IMR-90 (cell line): ENCODE measurements at regions not wholly inside any gene's neighbourhood (a gene's known extent, or its start where the extent isn't known, plus 50 kb on each side); places are given as distances from the start of the nearest gene placed in this dataset.

ENCODE experiments used
- ATAC-seq: fragments of 200-7000 bp; cut with Tn5 transposase; 2 replicates; pipeline ENCODE4 v1.9.1; 2020; ENCODE audit warnings: low read depth, mild to moderate bottlenecking, moderate library complexity
- BruUV-seq: library from RNA; stranded (reverse); fragments of 400-500 nt; replicated peaks from 2 replicates; lab custom pipeline; 2021; lab: Mats Ljungman, UMichigan
- CTCF ChIA-PET: fragments of 300-600 bp; formaldehyde crosslinking; extraction: SDS; loops from one replicate; lab custom pipeline; 2021; ENCODE audit warnings: antibody characterized with exemption; lab: Yijun Ruan, JAX
- POLR2A ChIA-PET: fragments of 300-600 bp; sonication (Branson Sonifier 250); formaldehyde crosslinking; loops from one replicate; lab custom pipeline; 2022; ENCODE audit warnings: antibody characterized with exemption; ENCODE audit not compliant: unreplicated experiment; lab: Charles Lee
- DNase-seq: peaks from one replicate; pipeline ENCODE4 v3.0.0; 2013
- H2AFZ ChIP-seq: replicated peaks from 2 replicates; pipeline ENCODE3; 2013; ENCODE audit warnings: low read length, mild to moderate bottlenecking; ENCODE audit not compliant: poor library complexity
- H2AK5ac ChIP-seq: 2 replicates; pipeline ENCODE4 v1.6.1; 2013; ENCODE audit warnings: low read depth, low read length, inconsistent platforms
- H2AK9ac ChIP-seq: replicated peaks from 2 replicates; pipeline ENCODE3; 2013; ENCODE audit warnings: mild to moderate bottlenecking, low read depth, low read length, moderate library complexity; ENCODE audit not compliant: poor library complexity
- H2BK120ac ChIP-seq: 2 replicates; pipeline ENCODE4 v1.6.1; 2013; ENCODE audit warnings: low read depth, low read length, inconsistent platforms
- H2BK15ac ChIP-seq: 3 replicates; pipeline ENCODE4 v1.6.1; 2013; ENCODE audit warnings: low read depth, low read length, inconsistent platforms
- H2BK20ac ChIP-seq: 2 replicates; pipeline ENCODE4 v1.6.1; 2013; ENCODE audit warnings: low read depth, mild to moderate bottlenecking, inconsistent platforms, low read length, moderate library complexity
- H2BK5ac ChIP-seq: 2 replicates; pipeline ENCODE4 v1.6.1; 2013; ENCODE audit warnings: mild to moderate bottlenecking, low read depth, low read length, inconsistent platforms; ENCODE audit not compliant: poor library complexity, severe bottlenecking
- H3K14ac ChIP-seq: replicated peaks from 2 replicates; pipeline ENCODE4 v1.6.1; 2013; ENCODE audit warnings: low read depth, low read length, inconsistent platforms
- H3K18ac ChIP-seq: 2 replicates; pipeline ENCODE4 v1.6.1; 2013; ENCODE audit warnings: low read depth, low read length, control low read depth
- H3K23ac ChIP-seq: 2 replicates; pipeline ENCODE4 v1.6.1; 2013; ENCODE audit warnings: low read depth, low read length, inconsistent platforms
- H3K27ac ChIP-seq: 2 replicates; pipeline ENCODE4 v1.5.1; 2013; ENCODE audit warnings: mild to moderate bottlenecking, control low read depth, low read length; ENCODE audit not compliant: insufficient read depth
- H3K27me3 ChIP-seq: 2 replicates; pipeline ENCODE4 v1.6.1; 2013; ENCODE audit warnings: low read length; ENCODE audit not compliant: control insufficient read depth, insufficient read depth
- H3K36me3 ChIP-seq: 2 replicates; pipeline ENCODE4 v1.6.1; 2013; ENCODE audit warnings: low read length, mixed read lengths; ENCODE audit not compliant: control insufficient read depth, insufficient read depth
- H3K4ac ChIP-seq: 2 replicates; pipeline ENCODE4 v1.6.1; 2013; ENCODE audit warnings: low read depth, low read length, inconsistent platforms
- H3K4me1 ChIP-seq: 2 replicates; pipeline ENCODE4 v1.6.1; 2013; ENCODE audit warnings: low read length, mixed read lengths; ENCODE audit not compliant: control insufficient read depth, insufficient read depth
- H3K4me2 ChIP-seq: 2 replicates; pipeline ENCODE4 v1.6.1; 2013; ENCODE audit warnings: low read depth, mild to moderate bottlenecking, control low read depth, low read length, moderate library complexity
- H3K4me3 ChIP-seq: 2 replicates; pipeline ENCODE4 v1.5.1; 2013; ENCODE audit warnings: low read depth, mild to moderate bottlenecking, control low read depth, low read length, moderate library complexity; ENCODE audit not compliant: insufficient read depth
- H3K56ac ChIP-seq: 2 replicates; pipeline ENCODE4 v1.6.1; 2013; ENCODE audit warnings: low read length, inconsistent platforms; ENCODE audit not compliant: insufficient read depth; ENCODE audit errors: extremely low read depth
- H3K79me1 ChIP-seq, 2 experiments: 2 replicates each; pipeline ENCODE4 v1.6.1; 2013; ENCODE audit warnings: low read length in 2 of 2, inconsistent platforms in 1 of 2, low read depth in 1 of 2
- H3K9ac ChIP-seq: 2 replicates; pipeline ENCODE4 v1.6.1; 2013; ENCODE audit warnings: low read depth, low read length, control low read depth
- H3K9me1 ChIP-seq: 2 replicates; pipeline ENCODE4 v1.6.1; 2013; ENCODE audit warnings: low read length, inconsistent platforms; ENCODE audit not compliant: insufficient read depth
- H3K9me3 ChIP-seq: 2 replicates; pipeline ENCODE4 v1.6.1; 2013; ENCODE audit warnings: low read length; ENCODE audit not compliant: control insufficient read depth, insufficient read depth
- H4K20me1 ChIP-seq: 2 replicates; pipeline ENCODE4 v1.6.1; 2013; ENCODE audit warnings: low read length, inconsistent platforms; ENCODE audit not compliant: insufficient read depth
- H4K5ac ChIP-seq: 2 replicates; pipeline ENCODE4 v1.6.1; 2013; ENCODE audit warnings: mild to moderate bottlenecking, low read depth, low read length, control low read depth
- H4K8ac ChIP-seq, 2 experiments: 2 replicates each; pipeline ENCODE4 v1.6.1; 2013; ENCODE audit warnings: low read depth in 2 of 2, low read length in 2 of 2, control low read depth in 1 of 2, inconsistent platforms in 1 of 2
- H4K91ac ChIP-seq: 2 replicates; pipeline ENCODE4 v1.6.1; 2013; ENCODE audit warnings: low read depth, low read length, inconsistent platforms; ENCODE audit not compliant: insufficient read depth
- BHLHE40 ChIP-seq: fragments of 150-350 bp; IDR thresholded peaks from 2 replicates; pipeline ENCODE4 v1.6.1; 2016; ENCODE audit warnings: mild to moderate bottlenecking, low read depth, low read length
- CEBPB ChIP-seq: IDR thresholded peaks from 2 replicates; pipeline ENCODE4 v1.6.1; 2012; ENCODE audit warnings: low read depth, low read length, improper control_type of control experiment
- CHD1 ChIP-seq: IDR thresholded peaks from 2 replicates; pipeline ENCODE4 v1.6.1; 2012; ENCODE audit warnings: low read depth, low read length, improper control_type of control experiment
- FOS ChIP-seq: fragments of 150-350 bp; IDR thresholded peaks from 2 replicates; pipeline ENCODE4 v1.6.1; 2016; ENCODE audit warnings: low read depth, low read length
- MAFK ChIP-seq: IDR thresholded peaks from 2 replicates; pipeline ENCODE4 v1.6.1; 2012; ENCODE audit warnings: low read depth, low read length, improper control_type of control experiment
- MAZ ChIP-seq: IDR thresholded peaks from 2 replicates; pipeline ENCODE4 v1.6.1; 2012; ENCODE audit warnings: low read depth, mild to moderate bottlenecking, low read length, improper control_type of control experiment, moderate library complexity, borderline replicate concordance
- MXI1 ChIP-seq: IDR thresholded peaks from 2 replicates; pipeline ENCODE4 v1.6.1; 2012; ENCODE audit warnings: low read depth, mild to moderate bottlenecking, low read length, moderate library complexity, borderline replicate concordance
- NFE2L2 ChIP-seq: fragments of 150-350 bp; IDR thresholded peaks from 2 replicates; pipeline ENCODE4 v1.6.1; 2016; ENCODE audit warnings: low read depth, mild to moderate bottlenecking, low read length
- POLR2A ChIP-seq: IDR thresholded peaks from 2 replicates; pipeline ENCODE4 v1.6.1; 2012; ENCODE audit warnings: mild to moderate bottlenecking, low read depth, low read length
- RAD21 ChIP-seq: IDR thresholded peaks from 2 replicates; pipeline ENCODE4 v1.6.1; 2012; ENCODE audit warnings: low read length, improper control_type of control experiment
- RCOR1 ChIP-seq: IDR thresholded peaks from 2 replicates; pipeline ENCODE4 v1.6.1; 2012; ENCODE audit warnings: mild to moderate bottlenecking, low read length, improper control_type of control experiment; ENCODE audit not compliant: insufficient replicate concordance
- RFX5 ChIP-seq: IDR thresholded peaks from 2 replicates; pipeline ENCODE4 v1.8.0; 2012; ENCODE audit warnings: low read depth, mild to moderate bottlenecking, low read length, moderate library complexity
- SMC3 ChIP-seq: fragments of 150-350 bp; IDR thresholded peaks from 2 replicates; pipeline ENCODE4 v1.6.1; 2016; ENCODE audit warnings: low read depth, mild to moderate bottlenecking, antibody characterized with exemption, low read length, moderate library complexity
- WGBS, 2 experiments: methylation state at CpG; one replicate each; pipeline versions ENCODE4 v1.1.5 to v1.1.7; 2013; ENCODE audit warnings: missing lambda C conversion rate in 2 of 2; ENCODE audit not compliant: insufficient read length in 1 of 2; ENCODE audit errors: extremely low coverage in 2 of 2; 5-methylcytosine and 5-hydroxymethylcytosine counted together
- dilution Hi-C: fragments of 300-500 bp; cut with HindIII; formaldehyde crosslinking; loops from one replicate; pipeline ENCODE4 v1.14.3; 2018; ENCODE audit warnings: low sequenced_read_pairs; ENCODE audit not compliant: unreplicated experiment
- in situ Hi-C: fragments of 300-500 bp; cut with MboI; formaldehyde crosslinking; loops from 3 replicates; pipeline ENCODE4 v1.14.3; 2019; ENCODE audit warnings: low sequenced_read_pairs, inconsistent platforms, mixed read lengths
- intact Hi-C: fragments of 100-400 bp; cut with micrococcal nuclease; formaldehyde crosslinking; loops from 2 replicates; pipeline ENCODE4 v1.10.0; 2022
- TF ChIP-seq, protein P1 (sequence below): fragments of 150-350 bp; IDR thresholded peaks from 2 replicates; pipeline ENCODE4 v1.6.1; 2016; ENCODE audit warnings: low read depth, mild to moderate bottlenecking, low read length, moderate library complexity, borderline replicate concordance
- TF ChIP-seq, protein P2 (sequence below): fragments of 150-350 bp; IDR thresholded peaks from 2 replicates; pipeline ENCODE4 v1.6.1; 2017; ENCODE audit warnings: mild to moderate bottlenecking, antibody characterized with exemption, low read length, low read depth
- TF ChIP-seq, protein P3 (sequence below): conservative IDR thresholded peaks from 2 replicates; pipeline ENCODE4 v1.5.1; 2012; ENCODE audit warnings: mild to moderate bottlenecking, low read depth, low read length, improper control_type of control experiment

DNA sequence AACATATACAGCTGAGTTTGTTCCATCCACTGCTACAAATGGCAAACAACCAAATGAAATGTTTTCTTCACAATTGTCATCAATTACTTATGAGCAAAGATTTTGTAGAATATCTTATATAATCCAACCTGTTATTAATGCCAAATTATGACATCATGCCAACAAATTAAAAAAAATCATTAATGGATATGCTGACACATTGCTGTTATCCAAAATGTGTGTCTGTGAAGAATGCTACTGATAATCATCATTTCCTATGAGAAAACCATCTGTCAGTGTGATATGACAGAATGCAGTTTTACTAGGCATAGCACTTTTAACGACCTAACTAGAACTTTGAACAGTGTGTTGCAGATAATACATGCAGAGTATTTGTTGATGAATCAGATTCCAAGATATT, 556.5 kb upstream of the KCNMB2 start:
- POLR2A ChIA-PET: no interaction called here
- Histone ChIP-seq H3K79me1 (no peaks in the 10 kb centered on the region), H4K8ac (peak overlapping the region in 1 of 2 experiments; percentile 64; a peak in 2 of 4 replicates), H3K27me3 (no peaks in the 10 kb centered on the region), H2BK5ac (peak overlapping the region; percentile 89), H3K4me1 (peaks cover 2% of the 10 kb centered on the region), H3K4me2 (no peak overlapping the region), H3K9me1 (no peaks in the 10 kb centered on the region), H4K5ac (peak overlapping the region; percentile 75; the same call in 1 of the 2 replicates), H2AK9ac (peak overlapping the region; percentile 67), H3K56ac (no peak overlapping the region), H3K18ac (peak overlapping the region; percentile 82; the same call in 1 of the 2 replicates), H2BK20ac (peak overlapping the region; percentile 87), H3K36me3 (no peaks in the 10 kb centered on the region), H3K27ac (no peak overlapping the region), H3K23ac (peak overlapping the region; percentile 43; the same call in 1 of the 2 replicates), H2BK15ac (peak overlapping the region; percentile 95; the same call in 2 of the 3 replicates), H4K91ac (peak overlapping the region; percentile 79; the same call in 1 of the 2 replicates), H3K4ac (peak overlapping the region; percentile 83), H3K9me3 (no peaks in the 10 kb centered on the region), H2BK120ac (peak overlapping the region; percentile 91), H4K20me1 (no peaks in the 10 kb centered on the region), H3K14ac (peak overlapping the region; percentile 57; the same call in 1 of the 2 replicates), H3K4me3 (no peak overlapping the region), H3K9ac (no peak overlapping the region), H2AFZ (no peak overlapping the region), H2AK5ac (peak overlapping the region; percentile 72; the same call in 1 of the 2 replicates)
- DNase-seq: no peak
- no peak for ATAC-seq
- TF ChIP-seq MAFK (no peak), POLR2A (no peak), RFX5 (no peak), MXI1 (no peak), FOS (no peak), SMC3 (no peak), RAD21 (no peak), CHD1 (no peak), BHLHE40 (no peak), NFE2L2 (no peak), CEBPB (no peak), RCOR1 (no peak), MAZ (no peak)
- TF ChIP-seq, protein P1, sequence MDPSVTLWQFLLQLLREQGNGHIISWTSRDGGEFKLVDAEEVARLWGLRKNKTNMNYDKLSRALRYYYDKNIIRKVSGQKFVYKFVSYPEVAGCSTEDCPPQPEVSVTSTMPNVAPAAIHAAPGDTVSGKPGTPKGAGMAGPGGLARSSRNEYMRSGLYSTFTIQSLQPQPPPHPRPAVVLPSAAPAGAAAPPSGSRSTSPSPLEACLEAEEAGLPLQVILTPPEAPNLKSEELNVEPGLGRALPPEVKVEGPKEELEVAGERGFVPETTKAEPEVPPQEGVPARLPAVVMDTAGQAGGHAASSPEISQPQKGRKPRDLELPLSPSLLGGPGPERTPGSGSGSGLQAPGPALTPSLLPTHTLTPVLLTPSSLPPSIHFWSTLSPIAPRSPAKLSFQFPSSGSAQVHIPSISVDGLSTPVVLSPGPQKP: no peak
- TF ChIP-seq, protein P2, sequence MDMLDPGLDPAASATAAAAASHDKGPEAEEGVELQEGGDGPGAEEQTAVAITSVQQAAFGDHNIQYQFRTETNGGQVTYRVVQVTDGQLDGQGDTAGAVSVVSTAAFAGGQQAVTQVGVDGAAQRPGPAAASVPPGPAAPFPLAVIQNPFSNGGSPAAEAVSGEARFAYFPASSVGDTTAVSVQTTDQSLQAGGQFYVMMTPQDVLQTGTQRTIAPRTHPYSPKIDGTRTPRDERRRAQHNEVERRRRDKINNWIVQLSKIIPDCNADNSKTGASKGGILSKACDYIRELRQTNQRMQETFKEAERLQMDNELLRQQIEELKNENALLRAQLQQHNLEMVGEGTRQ: no peak
- TF ChIP-seq, protein P3, sequence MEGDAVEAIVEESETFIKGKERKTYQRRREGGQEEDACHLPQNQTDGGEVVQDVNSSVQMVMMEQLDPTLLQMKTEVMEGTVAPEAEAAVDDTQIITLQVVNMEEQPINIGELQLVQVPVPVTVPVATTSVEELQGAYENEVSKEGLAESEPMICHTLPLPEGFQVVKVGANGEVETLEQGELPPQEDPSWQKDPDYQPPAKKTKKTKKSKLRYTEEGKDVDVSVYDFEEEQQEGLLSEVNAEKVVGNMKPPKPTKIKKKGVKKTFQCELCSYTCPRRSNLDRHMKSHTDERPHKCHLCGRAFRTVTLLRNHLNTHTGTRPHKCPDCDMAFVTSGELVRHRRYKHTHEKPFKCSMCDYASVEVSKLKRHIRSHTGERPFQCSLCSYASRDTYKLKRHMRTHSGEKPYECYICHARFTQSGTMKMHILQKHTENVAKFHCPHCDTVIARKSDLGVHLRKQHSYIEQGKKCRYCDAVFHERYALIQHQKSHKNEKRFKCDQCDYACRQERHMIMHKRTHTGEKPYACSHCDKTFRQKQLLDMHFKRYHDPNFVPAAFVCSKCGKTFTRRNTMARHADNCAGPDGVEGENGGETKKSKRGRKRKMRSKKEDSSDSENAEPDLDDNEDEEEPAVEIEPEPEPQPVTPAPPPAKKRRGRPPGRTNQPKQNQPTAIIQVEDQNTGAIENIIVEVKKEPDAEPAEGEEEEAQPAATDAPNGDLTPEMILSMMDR: no peak
- CTCF ChIA-PET: no interaction called here
- intact Hi-C loops (loop anchor here (5.0 kb wide), 1 partner anchor 297 kb away; no protein-coding TSS in a partner anchor), dilution Hi-C loops (no loop called here), in situ Hi-C loops (no loop called here)
- WGBS, 2 experiments: no CpG with 5 or more reads among the region's 1 CpG
- no TSS peak for BruUV-seq
